ENCODE measurements at regions not wholly inside any gene's neighbourhood (a gene's known extent, or its start where the extent isn't known, plus 50 kb on each side); places are given as distances from the start of the nearest gene placed in this dataset.

- TF ChIP-seq CTCF (conservative IDR thresholded peaks at IDR 0.05 in 1 of 2, IDR thresholded peaks at IDR 0.05 in 1 of 2; ENCODE audit: extremely low read depth in 1 of 2, insufficient read depth in 1 of 2, low read depth in 1 of 2, low read length in 2 of 2) (no peak), EZH2 (IDR thresholded peaks at IDR 0.05; ENCODE audit: borderline replicate concordance, low read length) (no peak)
Observed at GRCh38 chr4:38365261-38365660, 298.7 kb upstream of the KLF3 start.
